ENCODE measurements at regions not wholly inside any gene's neighbourhood (a gene's known extent, or its start where the extent isn't known, plus 50 kb on each side); places are given as distances from the start of the nearest gene placed in this dataset.

DNA sequence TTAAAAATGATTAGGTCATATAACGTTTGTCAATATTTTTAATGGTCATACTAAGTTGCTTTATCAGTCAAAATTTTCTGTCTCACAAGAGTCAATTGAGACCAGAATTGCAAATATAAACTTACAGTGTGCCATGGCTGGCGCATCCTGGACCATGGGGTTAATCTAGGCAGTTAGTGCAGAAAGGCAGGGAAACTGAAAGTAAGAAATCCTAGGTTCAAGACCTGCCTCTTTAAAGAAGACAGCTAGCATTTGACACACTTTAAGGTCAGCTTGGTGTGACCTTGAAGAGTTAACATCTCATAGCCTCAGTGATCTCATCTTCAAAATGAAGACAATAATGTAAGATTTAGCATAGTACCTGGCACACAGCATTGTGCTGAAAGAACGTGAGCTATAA, 210.0 kb upstream of the DAB1 start:
- no peak for DNase-seq

GRCh38 chr1:57633056-57633455, 209.2 kb upstream of the DAB1 start:
- no peak for DNase-seq

DNA sequence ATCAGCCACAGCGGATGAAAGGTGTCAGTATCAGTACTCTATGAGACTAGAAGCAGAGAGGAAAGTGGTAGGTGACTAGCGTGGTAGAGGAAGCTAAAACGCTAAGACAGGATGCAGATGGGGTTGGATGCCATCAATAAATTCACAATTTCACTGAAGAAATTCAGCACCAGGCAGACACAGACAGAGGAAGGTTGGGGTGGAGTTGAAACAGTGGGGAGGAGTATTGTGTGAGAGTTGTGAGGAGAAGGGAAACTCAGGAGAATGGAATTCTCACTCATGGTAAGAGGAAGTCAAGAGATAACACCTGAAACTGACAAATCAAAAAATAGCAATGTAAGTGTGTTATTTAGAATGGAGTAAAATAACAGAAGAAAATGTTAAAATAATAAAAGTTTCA, 208.5 kb upstream of the DAB1 start:
- DNase-seq = no peak

- no peak for DNase-seq
Observed at GRCh38 chr1:57627612-57628011, 203.8 kb upstream of the DAB1 start.

- DNase-seq = no peak
Observed at GRCh38 chr1:57623791-57624538, 200.1 kb upstream of the DAB1 start.

- DNase-seq = no peak
Observed at GRCh38 chr1:57623039-57623790, 199.4 kb upstream of the DAB1 start.

- DNase-seq = no peak
Observed at GRCh38 chr1:57621776-57622175, 197.9 kb upstream of the DAB1 start.

- DNase-seq = peak; percentile 44
Observed at GRCh38 chr1:57620605-57621004, 196.7 kb upstream of the DAB1 start.

DNA sequence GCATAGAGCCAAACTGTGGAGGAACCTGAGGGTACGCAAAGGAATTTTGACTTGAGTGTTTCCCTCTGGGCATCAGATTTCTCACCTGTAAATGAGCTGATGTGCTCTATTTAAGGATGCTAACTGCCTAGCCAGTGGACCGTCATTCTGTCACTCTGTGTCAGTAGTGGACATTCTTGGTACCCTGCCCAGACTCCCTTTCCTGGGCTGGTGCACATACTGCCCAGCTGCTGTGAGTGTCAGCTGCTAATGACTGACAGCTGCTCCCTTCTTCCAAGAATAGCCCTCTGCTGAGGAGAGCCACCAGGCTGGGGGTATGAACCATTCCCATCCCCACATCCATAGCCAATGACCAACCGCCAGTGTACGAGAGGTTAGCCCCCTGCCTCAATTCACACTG, 193.1 kb upstream of the DAB1 start:
- no peak for DNase-seq

DNA sequence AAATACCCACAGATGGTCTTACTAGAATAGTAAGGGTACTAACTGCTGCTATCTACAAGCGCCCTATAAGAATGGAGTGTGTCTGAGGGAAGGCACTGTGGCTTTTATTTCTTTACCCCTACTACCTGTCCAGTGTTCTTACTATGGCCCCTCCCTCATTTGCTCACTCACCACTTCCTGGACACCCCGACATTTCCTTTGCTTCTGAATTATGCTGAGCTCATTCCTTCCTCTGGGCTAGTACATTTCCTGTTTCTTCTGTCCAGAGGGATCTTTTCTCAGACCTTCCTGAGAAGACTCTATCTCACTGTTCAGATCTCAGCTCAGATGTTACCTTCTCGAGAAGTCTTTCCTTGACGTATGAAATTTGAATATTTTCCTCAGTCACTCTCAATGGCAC, 192.1 kb upstream of the DAB1 start:
- no peak for DNase-seq

GRCh38 chr1:57612833-57613232, 189.0 kb upstream of the DAB1 start:
- DNase-seq = no peak

DNA sequence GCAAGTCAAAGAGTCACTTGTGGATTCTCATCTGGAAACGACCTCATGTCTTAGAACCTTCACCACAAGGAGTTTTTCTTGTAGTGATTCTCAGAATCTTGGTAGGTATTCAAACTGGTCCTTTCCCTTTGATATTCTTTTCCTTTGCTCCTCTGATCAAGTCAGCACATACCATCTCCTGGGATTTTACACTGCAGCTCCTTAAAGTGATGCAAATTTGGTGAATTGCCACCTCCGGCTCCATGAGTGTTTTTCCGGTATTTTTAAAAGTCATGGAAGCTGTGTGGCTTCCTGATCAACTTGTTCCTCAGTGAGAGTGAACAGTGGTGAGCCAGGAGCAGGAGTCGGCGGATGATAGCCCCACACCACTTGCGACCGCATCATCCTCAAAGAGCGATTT, 182.1 kb upstream of the DAB1 start:
- no peak for DNase-seq

DNA sequence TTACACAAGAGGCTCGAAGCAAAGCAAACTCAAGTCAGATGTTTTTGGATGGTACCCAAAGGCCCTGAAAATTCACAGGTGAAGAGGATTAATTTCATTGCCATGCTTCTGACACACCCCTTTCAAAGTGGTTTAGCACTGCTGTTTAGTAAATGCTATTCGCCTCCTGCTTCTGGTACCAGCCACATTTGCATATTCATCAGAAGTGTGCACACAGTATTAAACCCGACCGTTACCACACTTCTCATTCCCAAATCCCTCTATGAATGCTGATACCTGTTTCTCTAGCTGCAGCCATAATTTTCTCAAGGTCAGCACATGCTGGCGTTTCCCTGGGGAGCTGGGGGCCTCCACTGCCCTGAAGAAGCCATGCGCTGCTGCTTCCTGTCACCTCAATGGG, 179.8 kb upstream of the DAB1 start:
- DNase-seq = no peak

- DNase-seq = no peak
Observed at GRCh38 chr1:57600424-57600823, 176.6 kb upstream of the DAB1 start.

DNA sequence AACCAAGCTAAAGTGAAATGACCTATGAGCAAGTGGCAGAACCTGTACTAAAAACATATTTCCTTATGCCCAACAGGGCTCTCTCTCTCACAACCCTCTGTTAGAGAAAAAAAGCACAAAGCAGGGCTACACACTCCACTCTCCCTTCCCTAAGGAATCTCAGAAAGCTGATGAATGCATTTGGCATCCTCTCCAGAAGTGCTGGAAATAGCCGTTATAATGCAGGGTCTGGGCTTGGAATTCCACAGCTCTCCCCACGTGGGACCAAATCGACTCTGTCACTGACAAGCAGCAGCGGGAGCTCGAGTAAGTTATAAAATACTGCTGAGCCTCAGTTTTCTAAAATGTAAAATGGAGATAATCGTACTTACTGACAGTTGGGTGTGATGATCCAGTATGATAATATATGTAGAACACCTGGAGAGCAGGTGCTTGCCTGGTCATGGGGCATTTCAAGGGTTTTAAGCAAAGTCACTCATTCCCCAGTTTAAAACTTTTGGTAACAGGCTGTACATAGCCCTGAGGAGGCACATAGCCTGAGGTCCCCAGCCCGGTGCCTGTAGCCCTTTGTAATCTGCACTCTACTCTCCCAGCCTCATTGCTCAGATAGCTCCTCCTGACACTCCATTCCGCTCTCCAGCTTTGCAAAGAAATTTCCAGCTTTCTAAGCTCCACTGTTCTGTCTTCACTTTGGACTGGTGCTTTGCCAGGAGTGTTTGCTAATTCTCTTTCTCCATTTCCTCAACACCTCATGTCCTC, 175.6 kb upstream of the DAB1 start:
- peak; percentile 48 for DNase-seq

- no peak for DNase-seq
Observed at GRCh38 chr1:57597036-57597435, 173.2 kb upstream of the DAB1 start.

DNA sequence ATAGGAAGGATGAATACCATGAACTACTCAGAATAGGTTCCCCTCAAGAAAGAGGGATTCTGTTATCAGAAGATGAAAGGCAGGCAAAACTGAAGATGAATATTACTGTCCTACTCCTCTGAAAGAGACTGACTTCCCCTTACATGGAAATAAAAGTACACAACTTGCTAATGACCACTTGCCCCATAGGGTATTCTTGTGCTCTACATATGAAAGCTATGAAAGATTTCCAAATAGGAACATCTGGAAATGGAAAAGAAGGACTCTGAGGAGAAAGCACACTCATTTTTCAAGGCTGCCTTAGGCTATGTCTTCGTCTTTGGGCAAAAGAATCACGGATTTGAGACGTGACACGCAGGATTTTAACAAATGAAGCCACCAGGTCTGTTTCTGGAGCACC, 170.1 kb upstream of the DAB1 start:
- no peak for DNase-seq

- no peak for DNase-seq
Observed at GRCh38 chr1:57591842-57592241, 168.0 kb upstream of the DAB1 start.

GRCh38 chr1:57590978-57591377, 167.1 kb upstream of the DAB1 start:
- no peak for DNase-seq

DNA sequence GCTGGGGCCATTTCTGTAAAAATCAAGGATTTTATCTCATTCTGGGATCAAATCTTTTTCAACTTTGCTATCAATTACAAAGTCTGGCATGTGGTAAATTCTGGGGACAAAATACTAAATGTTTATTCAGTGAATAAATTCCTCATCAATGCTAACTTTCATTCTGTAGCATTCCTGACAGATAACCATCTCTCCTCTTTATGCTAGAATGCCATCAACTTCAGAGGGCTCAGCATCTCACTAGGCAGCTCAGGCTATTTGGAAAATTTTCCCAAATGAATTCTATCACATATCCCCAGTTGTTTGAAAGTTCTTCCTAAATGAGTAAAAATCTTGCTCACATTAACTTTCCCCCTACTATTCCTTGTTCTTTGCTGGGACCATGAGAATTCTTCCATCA, 163.0 kb upstream of the DAB1 start:
- DNase-seq = no peak

DNA sequence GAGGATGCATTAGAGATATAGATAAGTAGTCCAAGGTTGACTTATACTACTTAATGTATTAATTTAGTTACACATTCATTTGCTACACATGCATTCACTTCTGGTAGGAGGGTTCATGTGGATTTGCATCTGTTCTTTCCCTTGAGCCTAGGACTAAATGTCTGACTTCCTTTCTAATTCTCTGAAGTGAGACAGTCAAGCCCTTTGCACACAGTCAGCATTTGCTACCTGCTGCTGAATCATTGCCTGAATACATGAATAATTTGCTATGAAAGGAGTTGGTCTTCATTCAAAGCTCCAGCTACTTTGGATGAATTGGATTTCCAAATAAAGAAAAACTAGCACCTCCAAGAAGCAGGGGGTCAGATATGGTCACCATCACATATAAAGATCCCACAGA, 154.8 kb upstream of the DAB1 start:
- DNase-seq = no peak

- DNase-seq = no peak
Observed at GRCh38 chr1:57578099-57578498, 154.2 kb upstream of the DAB1 start.

- no peak for DNase-seq
Observed at GRCh38 chr1:57576756-57577155, 152.9 kb upstream of the DAB1 start.

All from left kidney (tissue), 1 donor.